OCI-LY7 (cell line): ENCODE measurements at regions not wholly inside any gene's neighbourhood (a gene's known extent, or its start where the extent isn't known, plus 50 kb on each side); places are given as distances from the start of the nearest gene placed in this dataset.

Source experiments
- EZH2phosphoT487 ChIP-seq: fragments of 200-600 bp; sonication (generic); IDR thresholded peaks from 2 replicates; pipeline ENCODE4 v1.6.1; 2018; ENCODE audit warnings: low read depth, borderline replicate concordance, mild to moderate bottlenecking, mixed run types, antibody characterized with exemption, low read length, moderate library complexity, mixed read lengths
- TF ChIP-seq, protein P1 (sequence below): fragments of 200-600 bp; sonication (generic); conservative IDR thresholded peaks from 2 replicates; pipeline ENCODE4 v1.5.1; 2014; ENCODE audit warnings: mild to moderate bottlenecking, antibody characterized with exemption, low read length, moderate library complexity, mixed read lengths

DNA sequence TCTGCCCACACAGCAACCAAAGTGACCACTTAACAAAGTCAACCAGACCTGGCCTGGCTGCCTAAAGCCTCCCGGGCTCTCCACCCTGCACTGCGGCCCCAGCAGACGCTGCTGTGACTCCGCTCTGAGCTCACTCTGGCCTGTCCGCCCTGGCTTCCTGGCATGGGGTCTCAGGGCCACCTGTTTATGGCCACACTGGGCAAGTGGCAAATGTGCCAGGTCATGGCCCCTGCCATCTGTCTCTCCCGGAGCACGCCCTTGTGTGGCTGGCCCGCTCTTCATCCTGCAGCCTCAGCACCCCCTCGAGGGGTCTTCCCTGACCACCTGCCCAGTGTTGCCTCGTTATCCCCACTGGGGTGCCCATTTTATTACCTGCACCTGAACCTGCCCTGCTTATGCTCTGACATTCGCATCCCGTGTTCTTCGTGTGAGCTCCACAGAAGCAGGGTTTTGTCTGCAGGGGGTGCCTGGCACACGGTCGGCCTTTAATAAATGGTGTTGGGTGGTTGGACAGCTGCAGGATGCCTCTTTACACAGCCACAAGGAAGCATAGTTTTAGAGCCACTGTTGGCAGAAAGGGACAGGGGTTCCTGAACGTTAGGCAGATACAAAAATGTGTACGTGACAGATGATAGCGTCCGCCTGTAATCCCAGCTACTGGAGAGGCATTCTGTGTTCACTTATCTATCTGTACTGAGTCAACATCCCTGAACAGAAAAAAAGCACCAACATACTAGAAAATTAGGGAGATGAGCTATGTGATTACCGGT, 785.6 kb downstream of the TBC1D22A start:
- TF ChIP-seq, protein P1, sequence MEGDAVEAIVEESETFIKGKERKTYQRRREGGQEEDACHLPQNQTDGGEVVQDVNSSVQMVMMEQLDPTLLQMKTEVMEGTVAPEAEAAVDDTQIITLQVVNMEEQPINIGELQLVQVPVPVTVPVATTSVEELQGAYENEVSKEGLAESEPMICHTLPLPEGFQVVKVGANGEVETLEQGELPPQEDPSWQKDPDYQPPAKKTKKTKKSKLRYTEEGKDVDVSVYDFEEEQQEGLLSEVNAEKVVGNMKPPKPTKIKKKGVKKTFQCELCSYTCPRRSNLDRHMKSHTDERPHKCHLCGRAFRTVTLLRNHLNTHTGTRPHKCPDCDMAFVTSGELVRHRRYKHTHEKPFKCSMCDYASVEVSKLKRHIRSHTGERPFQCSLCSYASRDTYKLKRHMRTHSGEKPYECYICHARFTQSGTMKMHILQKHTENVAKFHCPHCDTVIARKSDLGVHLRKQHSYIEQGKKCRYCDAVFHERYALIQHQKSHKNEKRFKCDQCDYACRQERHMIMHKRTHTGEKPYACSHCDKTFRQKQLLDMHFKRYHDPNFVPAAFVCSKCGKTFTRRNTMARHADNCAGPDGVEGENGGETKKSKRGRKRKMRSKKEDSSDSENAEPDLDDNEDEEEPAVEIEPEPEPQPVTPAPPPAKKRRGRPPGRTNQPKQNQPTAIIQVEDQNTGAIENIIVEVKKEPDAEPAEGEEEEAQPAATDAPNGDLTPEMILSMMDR: no peak
- TF ChIP-seq EZH2phosphoT487: no peak
